ENCODE measurements at regions not wholly inside any gene's neighbourhood (a gene's known extent, or its start where the extent isn't known, plus 50 kb on each side); places are given as distances from the start of the nearest gene placed in this dataset.

GRCh38 chr5:141760753-141761152, 78.7 kb upstream of the ARAP3 start:
- no peak overlapping the region for H3K4me3 ChIP-seq (ENCODE audit: low read depth, low read length)
- no peak for TF ChIP-seq CTCF (IDR thresholded peaks at IDR 0.05; ENCODE audit: low read depth, low read length, missing control alignments)
- DNase-seq (ENCODE audit: low read depth), result no peak

GRCh38 chr5:141760193-141760592, 78.2 kb upstream of the ARAP3 start:
- no peak overlapping the region for H3K4me3 ChIP-seq (ENCODE audit: low read depth, low read length)
- no peak for TF ChIP-seq CTCF (IDR thresholded peaks at IDR 0.05; ENCODE audit: low read depth, low read length, missing control alignments)
- no peak for DNase-seq (ENCODE audit: low read depth)

GRCh38 chr5:141758310-141758998, 76.4 kb upstream of the ARAP3 start:
- no peak for DNase-seq (ENCODE audit: low read depth)
- no peak for TF ChIP-seq CTCF (IDR thresholded peaks at IDR 0.05; ENCODE audit: low read depth, low read length, missing control alignments)
- H3K4me3 ChIP-seq (ENCODE audit: low read depth, low read length), result no peak overlapping the region

- no peak for TF ChIP-seq CTCF (IDR thresholded peaks at IDR 0.05; ENCODE audit: low read depth, low read length, missing control alignments)
- no peak overlapping the region for H3K4me3 ChIP-seq (ENCODE audit: low read depth, low read length)
- no peak for DNase-seq (ENCODE audit: low read depth)
These were observed 75.4 kb upstream of the ARAP3 start for GRCh38 chr5:141757402-141757801.

- no peak for DNase-seq (ENCODE audit: low read depth)
- no peak overlapping the region for H3K4me3 ChIP-seq (ENCODE audit: low read depth, low read length)
- TF ChIP-seq CTCF (IDR thresholded peaks at IDR 0.05; ENCODE audit: low read depth, low read length, missing control alignments), result no peak
These were observed 74.2 kb upstream of the ARAP3 start for GRCh38 chr5:141756196-141756595.

- H3K4me3 ChIP-seq (ENCODE audit: low read depth, low read length), result no peak overlapping the region
- no peak for DNase-seq (ENCODE audit: low read depth)
These were observed 72.1 kb upstream of the ARAP3 start for GRCh38 chr5:141753971-141754713.

More at GRCh38 chr5:141753971-141754713, 72.1 kb upstream of the ARAP3 start:
- TF ChIP-seq CTCF (IDR thresholded peaks at IDR 0.05; ENCODE audit: low read depth, low read length, missing control alignments), result no peak
